SK-N-SH treated with all-trans-retinoic acid at 6 μM for 48 hours (cell line): ENCODE measurements at regions not wholly inside any gene's neighbourhood (a gene's known extent, or its start where the extent isn't known, plus 50 kb on each side); places are given as distances from the start of the nearest gene placed in this dataset.

Experiments
- ARNTL ChIP-seq: fragments of 450-650 bp; formaldehyde crosslinking; IDR thresholded peaks from 2 replicates; pipeline ENCODE4 v1.5.0; 2020; ENCODE audit warnings: low read depth, mild to moderate bottlenecking, moderate library complexity, borderline replicate concordance
- CREB5 ChIP-seq: fragments of 250-450 bp; sonication (Bioruptor Pico); IDR thresholded peaks from 2 replicates; pipeline ENCODE4 v1.5.1; 2020; ENCODE audit warnings: low read depth, mild to moderate bottlenecking, moderate library complexity
- CSDC2 ChIP-seq: fragments of 250-450 bp; sonication (Bioruptor Pico); IDR thresholded peaks from 2 replicates; pipeline ENCODE4 v1.5.0; 2020; ENCODE audit warnings: mild to moderate bottlenecking, moderate library complexity
- ESRRG ChIP-seq: fragments of 250-450 bp; sonication (Bioruptor Pico); IDR thresholded peaks from 2 replicates; pipeline ENCODE4 v1.6.1; 2021; ENCODE audit warnings: mild to moderate bottlenecking
- GLIS3 ChIP-seq: fragments of 250-450 bp; sonication (Bioruptor Pico); IDR thresholded peaks from 2 replicates; pipeline ENCODE4 v1.5.0; 2020; ENCODE audit warnings: mild to moderate bottlenecking, moderate library complexity
- PATZ1 ChIP-seq: fragments of 250-450 bp; sonication (Bioruptor Pico); IDR thresholded peaks from 2 replicates; pipeline ENCODE4 v1.8.0; 2020; ENCODE audit warnings: mild to moderate bottlenecking, moderate library complexity, borderline replicate concordance
- POU6F1 ChIP-seq: fragments of 250-450 bp; sonication (Bioruptor Pico); IDR thresholded peaks from 2 replicates; pipeline ENCODE4 v1.8.0; 2021; ENCODE audit warnings: low read depth, mild to moderate bottlenecking, moderate library complexity, borderline replicate concordance
- PPARA ChIP-seq: fragments of 250-450 bp; sonication (Bioruptor Pico); IDR thresholded peaks from 2 replicates; pipeline ENCODE4 v1.5.0; 2020; ENCODE audit warnings: mild to moderate bottlenecking, borderline replicate concordance
- RARB ChIP-seq: fragments of 250-450 bp; sonication (Bioruptor Pico); IDR thresholded peaks from 2 replicates; pipeline ENCODE4 v1.8.0; 2021; ENCODE audit warnings: mild to moderate bottlenecking, moderate library complexity
- TCF4 ChIP-seq: fragments of 250-450 bp; sonication (Bioruptor Pico); IDR thresholded peaks from 2 replicates; pipeline ENCODE4 v1.8.0; 2021; ENCODE audit warnings: mild to moderate bottlenecking, moderate library complexity, borderline replicate concordance
- TOX ChIP-seq: fragments of 250-450 bp; sonication (Bioruptor Pico); IDR thresholded peaks from 2 replicates; pipeline ENCODE4 v1.8.0; 2021; ENCODE audit warnings: mild to moderate bottlenecking, moderate library complexity, borderline replicate concordance
- TSHZ2 ChIP-seq: fragments of 250-450 bp; sonication (Bioruptor Pico); IDR thresholded peaks from 2 replicates; pipeline ENCODE4 v1.5.0; 2020; ENCODE audit warnings: mild to moderate bottlenecking, moderate library complexity
- ZC3H10 ChIP-seq: fragments of 250-450 bp; sonication (Bioruptor Pico); IDR thresholded peaks from 2 replicates; pipeline ENCODE4 v1.5.1; 2021; ENCODE audit warnings: mild to moderate bottlenecking, moderate library complexity
- ZNF565 ChIP-seq: fragments of 450-650 bp; formaldehyde crosslinking; conservative IDR thresholded peaks from 2 replicates; pipeline ENCODE4 v1.5.0; 2020; ENCODE audit warnings: low read depth, mild to moderate bottlenecking, moderate library complexity

- TF ChIP-seq ARNTL (CRISPR knock-in tag): no peak
- TF ChIP-seq TSHZ2 (CRISPR knock-in tag): no peak
- TF ChIP-seq TCF4: no peak
- no peak for TF ChIP-seq PATZ1 (CRISPR knock-in tag)
- TF ChIP-seq PPARA (CRISPR knock-in tag): no peak
- no peak for TF ChIP-seq CREB5
- TF ChIP-seq POU6F1 (CRISPR knock-in tag): no peak
- TF ChIP-seq GLIS3 (CRISPR knock-in tag): no peak
- no peak for TF ChIP-seq RARB
- TF ChIP-seq TOX (CRISPR knock-in tag): no peak
- no peak for TF ChIP-seq ESRRG (CRISPR knock-in tag)
- no peak for TF ChIP-seq ZNF565 (CRISPR knock-in tag)
- no peak for TF ChIP-seq CSDC2 (CRISPR knock-in tag)
- no peak for TF ChIP-seq ZC3H10 (CRISPR knock-in tag)
These were observed 350.1 kb upstream of the PROK2 start for GRCh38 chr3:72134989-72135451.
